Body of pancreas (tissue), 4 donors: ENCODE measurements at regions not wholly inside any gene's neighbourhood (a gene's known extent, or its start where the extent isn't known, plus 50 kb on each side); places are given as distances from the start of the nearest gene placed in this dataset.

Source experiments
- CTCF ChIP-seq, 7 experiments: fragments of 450-650 bp in 4 of 7; fragments of 200-600 bp in 3 of 7; sonication (generic) in 3 of 7; IDR thresholded peaks; one replicate each; pipeline ENCODE4 v1.5.1; 2016 to 2019; ENCODE audit warnings: antibody characterized with exemption in 7 of 7
- POLR2A ChIP-seq, 3 donors: fragments of 450-650 bp; IDR thresholded peaks; one replicate each; pipeline ENCODE4 v1.6.1; 2016; ENCODE audit warnings: antibody characterized with exemption in 3 of 3, mild to moderate bottlenecking in 2 of 3

- TF ChIP-seq CTCF (IDR thresholded peaks at IDR 0.05) (no peak), POLR2A (IDR thresholded peaks at IDR 0.05) (no peak)
Measured at GRCh38 chr1:218496561-218496960, 151.4 kb downstream of the TGFB2 start.
